DMS53 treated with DMSO at 0.1 percent for 48 hours (cell line): ENCODE measurements at regions not wholly inside any gene's neighbourhood (a gene's known extent, or its start where the extent isn't known, plus 50 kb on each side); places are given as distances from the start of the nearest gene placed in this dataset.
A peak's percentile ranks its signal among the peaks of the same experiment; 100 is the strongest.

Experiments
- DNase-seq: peaks from one replicate; lab custom pipeline; 2025; ENCODE audit not compliant: unreplicated experiment; lab: John Stamatoyannopoulos, UW

DNA sequence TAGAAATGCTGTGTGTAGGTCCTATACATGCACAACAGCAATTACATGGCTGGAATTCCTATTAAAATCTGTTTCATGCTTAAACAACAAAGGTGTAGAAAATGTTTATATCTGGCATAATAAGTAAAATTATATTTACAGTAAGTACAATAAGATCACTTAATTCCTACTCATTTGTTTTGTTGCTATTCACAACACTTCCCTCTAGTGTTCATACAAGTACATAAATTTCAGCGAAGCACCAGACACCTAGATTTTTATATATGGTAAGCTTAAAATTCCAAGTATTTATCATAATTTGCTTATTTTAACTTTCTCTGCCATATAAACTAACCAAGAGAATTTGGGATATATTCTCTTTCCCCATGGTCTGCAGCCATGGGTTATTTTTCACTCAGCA, 51.8 kb upstream of the ANK3 start:
- DNase-seq = peak; percentile 21

DNA sequence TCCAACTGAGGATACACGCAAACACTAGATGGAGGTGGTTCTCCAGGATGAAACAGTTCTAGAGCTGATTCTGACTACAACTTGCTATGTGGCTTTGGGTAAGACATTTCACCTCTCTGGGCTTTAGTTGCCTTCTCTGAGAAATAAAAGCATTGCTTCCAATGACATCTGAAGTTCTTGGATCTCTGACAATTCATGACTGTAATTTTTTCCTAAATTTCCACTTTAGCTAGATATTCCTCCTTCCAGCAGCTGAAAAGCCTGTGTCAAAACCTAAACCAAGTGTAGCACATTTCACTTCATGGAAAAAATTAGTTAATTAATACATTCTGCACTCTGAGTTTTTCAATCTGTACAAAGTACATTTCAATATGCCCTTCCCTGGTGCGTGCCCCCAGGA, 50.0 kb upstream of the ANK3 start:
- DNase-seq = no peak
